Esophagus muscularis mucosa (tissue), 3 donors: ENCODE measurements at regions not wholly inside any gene's neighbourhood (a gene's known extent, or its start where the extent isn't known, plus 50 kb on each side); places are given as distances from the start of the nearest gene placed in this dataset.

Experiments used
- POLR2A ChIP-seq: fragments of 450-650 bp; IDR thresholded peaks from one replicate; pipeline ENCODE4 v1.6.1; 2017; ENCODE audit warnings: antibody characterized with exemption, moderate library complexity, mild to moderate bottlenecking, low read depth
- TF ChIP-seq, protein P1 (sequence below), 3 experiments: fragments of 200-600 bp in 2 of 3; fragments of 450-650 bp in 1 of 3; sonication (generic) in 2 of 3; IDR thresholded peaks; one replicate each; pipeline ENCODE4 v1.5.1; 2017 to 2019; ENCODE audit warnings: antibody characterized with exemption in 3 of 3, mild to moderate bottlenecking in 2 of 3, moderate library complexity in 1 of 3

GRCh38 chr3:109642025-109642424 lies 304.7 kb upstream of the DPPA4 start:
- TF ChIP-seq, protein P1, sequence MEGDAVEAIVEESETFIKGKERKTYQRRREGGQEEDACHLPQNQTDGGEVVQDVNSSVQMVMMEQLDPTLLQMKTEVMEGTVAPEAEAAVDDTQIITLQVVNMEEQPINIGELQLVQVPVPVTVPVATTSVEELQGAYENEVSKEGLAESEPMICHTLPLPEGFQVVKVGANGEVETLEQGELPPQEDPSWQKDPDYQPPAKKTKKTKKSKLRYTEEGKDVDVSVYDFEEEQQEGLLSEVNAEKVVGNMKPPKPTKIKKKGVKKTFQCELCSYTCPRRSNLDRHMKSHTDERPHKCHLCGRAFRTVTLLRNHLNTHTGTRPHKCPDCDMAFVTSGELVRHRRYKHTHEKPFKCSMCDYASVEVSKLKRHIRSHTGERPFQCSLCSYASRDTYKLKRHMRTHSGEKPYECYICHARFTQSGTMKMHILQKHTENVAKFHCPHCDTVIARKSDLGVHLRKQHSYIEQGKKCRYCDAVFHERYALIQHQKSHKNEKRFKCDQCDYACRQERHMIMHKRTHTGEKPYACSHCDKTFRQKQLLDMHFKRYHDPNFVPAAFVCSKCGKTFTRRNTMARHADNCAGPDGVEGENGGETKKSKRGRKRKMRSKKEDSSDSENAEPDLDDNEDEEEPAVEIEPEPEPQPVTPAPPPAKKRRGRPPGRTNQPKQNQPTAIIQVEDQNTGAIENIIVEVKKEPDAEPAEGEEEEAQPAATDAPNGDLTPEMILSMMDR (IDR thresholded peaks at IDR 0.05): no peak
- no peak for TF ChIP-seq POLR2A
